ENCODE measurements at regions not wholly inside any gene's neighbourhood (a gene's known extent, or its start where the extent isn't known, plus 50 kb on each side); places are given as distances from the start of the nearest gene placed in this dataset.

DNA sequence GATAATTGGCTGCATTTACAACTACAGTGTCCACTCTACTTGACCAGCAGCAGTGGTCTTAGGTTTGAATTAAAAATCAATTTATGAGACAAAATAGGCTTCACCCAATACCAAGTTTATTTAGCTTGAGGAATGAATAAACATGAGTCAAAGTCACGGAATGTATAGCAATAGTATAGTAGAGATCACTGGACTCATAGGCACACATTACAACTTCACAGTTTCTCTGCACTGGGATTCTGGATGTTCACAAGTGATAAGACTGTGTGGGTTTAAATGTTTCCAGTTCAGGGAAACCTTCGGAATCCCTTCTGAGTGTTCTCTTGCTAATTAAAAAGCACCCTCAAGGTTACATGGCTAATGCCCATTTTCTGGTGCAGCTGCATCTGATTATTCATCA, 1064.9 kb downstream of the SLITRK5 start:
- no TSS peak for BruUV-seq (replicated peaks)
- Histone ChIP-seq H3K4ac (ENCODE audit: low read depth, low read length) (no peak overlapping the region), H3K18ac (ENCODE audit: low read depth, low read length) (no peak overlapping the region), H3K14ac (replicated peaks; ENCODE audit: low read depth, low read length) (no peak overlapping the region), H2AFZ (replicated peaks; ENCODE audit: low read length, poor library complexity) (no peak overlapping the region), H3K4me2 (ENCODE audit: low read depth, low read length) (no peak overlapping the region), H2AK9ac (replicated peaks; ENCODE audit: low read depth, low read length, poor library complexity) (no peak overlapping the region), H3K9me1 (ENCODE audit: insufficient read depth, low read length) (no peaks in the 10 kb centered on the region), H3K9me3 (ENCODE audit: control insufficient read depth, insufficient read depth, low read length) (peaks cover 5% of the 10 kb centered on the region), H3K27me3 (ENCODE audit: control insufficient read depth, insufficient read depth, low read length) (no peaks in the 10 kb centered on the region), H3K4me1 (ENCODE audit: control insufficient read depth, insufficient read depth, low read length) (no peaks in the 10 kb centered on the region), H2BK20ac (ENCODE audit: low read depth, low read length) (no peak overlapping the region), H3K23ac (ENCODE audit: low read depth, low read length) (no peak overlapping the region), H2BK5ac (ENCODE audit: low read depth, low read length, poor library complexity, severe bottlenecking) (no peak overlapping the region), H2BK15ac (ENCODE audit: low read depth, low read length) (no peak overlapping the region), H2AK5ac (ENCODE audit: low read depth, low read length) (no peak overlapping the region), H4K20me1 (ENCODE audit: insufficient read depth, low read length) (no peaks in the 10 kb centered on the region), H3K56ac (ENCODE audit: extremely low read depth, insufficient read depth, low read length) (no peak overlapping the region), H4K5ac (ENCODE audit: low read depth, low read length) (no peak overlapping the region), H3K79me1 (ENCODE audit: low read depth in 1 of 2, low read length in 2 of 2) (no peaks in the 10 kb centered on the region), H4K8ac (ENCODE audit: low read depth in 2 of 2, low read length in 2 of 2) (no peak overlapping the region), H3K9ac (ENCODE audit: low read depth, low read length) (no peak overlapping the region), H3K36me3 (ENCODE audit: control insufficient read depth, insufficient read depth, low read length) (no peaks in the 10 kb centered on the region), H3K4me3 (ENCODE audit: insufficient read depth, low read depth, low read length) (no peak overlapping the region), H3K27ac (ENCODE audit: insufficient read depth, low read length) (no peak overlapping the region), H2BK120ac (ENCODE audit: low read depth, low read length) (no peak overlapping the region), H4K91ac (ENCODE audit: insufficient read depth, low read depth, low read length) (no peak overlapping the region)
- DNase-seq (no peak), ATAC-seq (ENCODE audit: low read depth) (no peak)
- in situ Hi-C loops (cut with MboI; ENCODE audit: low sequenced_read_pairs) (no loop called here), dilution Hi-C loops (cut with HindIII; ENCODE audit: low sequenced_read_pairs, unreplicated experiment) (no loop called here), intact Hi-C loops (cut with micrococcal nuclease) (no loop called here)
- ChIA-PET CTCF (no interaction called here), POLR2A (ENCODE audit: unreplicated experiment) (no interaction called here)
- no CpG with 5 or more reads among the region's 2 CpGs for WGBS, 2 experiments (ENCODE audit: extremely low coverage in 2 of 2, insufficient read length in 1 of 2)
- TF ChIP-seq POLR2A (IDR thresholded peaks at IDR 0.05; ENCODE audit: low read depth, low read length) (no peak), MAFK (IDR thresholded peaks at IDR 0.05; ENCODE audit: low read depth, low read length) (no peak), FOS (IDR thresholded peaks at IDR 0.05; ENCODE audit: low read depth, low read length) (no peak), BHLHE40 (IDR thresholded peaks at IDR 0.05; ENCODE audit: low read depth, low read length) (no peak), CEBPB (IDR thresholded peaks at IDR 0.05; ENCODE audit: low read depth, low read length) (no peak), RFX5 (IDR thresholded peaks at IDR 0.05; ENCODE audit: low read depth, low read length) (no peak), NFE2L2 (IDR thresholded peaks at IDR 0.05; ENCODE audit: low read depth, low read length) (no peak), RCOR1 (IDR thresholded peaks at IDR 0.05; ENCODE audit: insufficient replicate concordance, low read length) (no peak)
- TF ChIP-seq, protein P1, sequence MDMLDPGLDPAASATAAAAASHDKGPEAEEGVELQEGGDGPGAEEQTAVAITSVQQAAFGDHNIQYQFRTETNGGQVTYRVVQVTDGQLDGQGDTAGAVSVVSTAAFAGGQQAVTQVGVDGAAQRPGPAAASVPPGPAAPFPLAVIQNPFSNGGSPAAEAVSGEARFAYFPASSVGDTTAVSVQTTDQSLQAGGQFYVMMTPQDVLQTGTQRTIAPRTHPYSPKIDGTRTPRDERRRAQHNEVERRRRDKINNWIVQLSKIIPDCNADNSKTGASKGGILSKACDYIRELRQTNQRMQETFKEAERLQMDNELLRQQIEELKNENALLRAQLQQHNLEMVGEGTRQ (IDR thresholded peaks at IDR 0.05; ENCODE audit: low read depth, low read length) = no peak
- TF ChIP-seq, protein P2, sequence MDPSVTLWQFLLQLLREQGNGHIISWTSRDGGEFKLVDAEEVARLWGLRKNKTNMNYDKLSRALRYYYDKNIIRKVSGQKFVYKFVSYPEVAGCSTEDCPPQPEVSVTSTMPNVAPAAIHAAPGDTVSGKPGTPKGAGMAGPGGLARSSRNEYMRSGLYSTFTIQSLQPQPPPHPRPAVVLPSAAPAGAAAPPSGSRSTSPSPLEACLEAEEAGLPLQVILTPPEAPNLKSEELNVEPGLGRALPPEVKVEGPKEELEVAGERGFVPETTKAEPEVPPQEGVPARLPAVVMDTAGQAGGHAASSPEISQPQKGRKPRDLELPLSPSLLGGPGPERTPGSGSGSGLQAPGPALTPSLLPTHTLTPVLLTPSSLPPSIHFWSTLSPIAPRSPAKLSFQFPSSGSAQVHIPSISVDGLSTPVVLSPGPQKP (IDR thresholded peaks at IDR 0.05; ENCODE audit: borderline replicate concordance, low read depth, low read length) = no peak

Measured in IMR-90 (cell line).